ENCODE measurements at regions not wholly inside any gene's neighbourhood (a gene's known extent, or its start where the extent isn't known, plus 50 kb on each side); places are given as distances from the start of the nearest gene placed in this dataset.

GRCh38 chr13:88752041-88752440, 1080.9 kb downstream of the SLITRK5 start:
- no peak for DNase-seq
- Histone ChIP-seq H3K4me3 (no peak overlapping the region), H3K4me1 (no peaks in the 10 kb centered on the region), H3K9me3 (no peaks in the 10 kb centered on the region), H3K27me3 (no peaks in the 10 kb centered on the region), H3K27ac (no peak overlapping the region), H3K36me3 (no peaks in the 10 kb centered on the region)
- 59 to 66% methylated on average over 1 of the region's 1 CpG for WGBS, 2 donors
- ATAC-seq, result no peak
- no peak for TF ChIP-seq CTCF (IDR thresholded peaks at IDR 0.05)
- intact Hi-C loops (cut with DNase I), result no loop called here

- DNase-seq (no peak), ATAC-seq (no peak)
- H3K36me3 ChIP-seq, result no peaks in the 10 kb centered on the region
- 51 to 71% methylated on average over 1 of the region's 1 CpG for WGBS, 2 donors
- intact Hi-C loops (cut with DNase I), result no loop called here
- no peaks in the 10 kb centered on the region for H3K4me1 ChIP-seq
- no peak overlapping the region for H3K4me3 ChIP-seq
- TF ChIP-seq CTCF (IDR thresholded peaks at IDR 0.05), result no peak
- H3K27me3 ChIP-seq, result no peaks in the 10 kb centered on the region
- H3K27ac ChIP-seq, result no peak overlapping the region
- peaks cover 0 to 5% (median 0%) of the 10 kb centered on the region in 11 donors for H3K9me3 ChIP-seq
Measured at GRCh38 chr13:88754141-88754540, 1083.0 kb downstream of the SLITRK5 start.

GRCh38 chr13:88761145-88761544, 1090.0 kb downstream of the SLITRK5 start:
- Histone ChIP-seq H3K36me3 (no peaks in the 10 kb centered on the region), H3K27ac (no peak overlapping the region), H3K4me1 (no peaks in the 10 kb centered on the region), H3K9me3 (peaks cover 0 to 11% (median 0%) of the 10 kb centered on the region in 11 donors), H3K27me3 (no peaks in the 10 kb centered on the region), H3K4me3 (no peak overlapping the region)
- 73 to 80% methylated on average over 4 of the region's 4 CpGs for WGBS, 2 donors
- TF ChIP-seq CTCF (IDR thresholded peaks at IDR 0.05), result no peak
- no peak for DNase-seq
- no peak for ATAC-seq
- intact Hi-C loops (cut with DNase I), result no loop called here

- no peak overlapping the region for H3K4me3 ChIP-seq
- no peak for TF ChIP-seq CTCF (IDR thresholded peaks at IDR 0.05)
- ATAC-seq (no peak), DNase-seq (no peak)
- 35 to 37% methylated on average over 3 of the region's 3 CpGs for WGBS, 2 donors
- H3K27ac ChIP-seq, result no peak overlapping the region
- H3K9me3 ChIP-seq, result peaks cover 0 to 5% (median 0%) of the 10 kb centered on the region in 11 donors
- no peaks in the 10 kb centered on the region for H3K4me1 ChIP-seq
- no peaks in the 10 kb centered on the region for H3K36me3 ChIP-seq
- intact Hi-C loops (cut with DNase I), result no loop called here
- no peaks in the 10 kb centered on the region for H3K27me3 ChIP-seq
Measured at GRCh38 chr13:88764103-88764502, 1092.9 kb downstream of the SLITRK5 start.

GRCh38 chr13:88800505-88800904, 1129.3 kb downstream of the SLITRK5 start:
- Histone ChIP-seq H3K36me3 (no peaks in the 10 kb centered on the region), H3K9me3 (no peaks in the 10 kb centered on the region), H3K27me3 (no peaks in the 10 kb centered on the region), H3K4me1 (no peaks in the 10 kb centered on the region), H3K27ac (no peak overlapping the region), H3K4me3 (no peak overlapping the region)
- 49 to 57% methylated on average over 1 of the region's 1 CpG for WGBS, 2 donors
- no peak for DNase-seq
- intact Hi-C loops (cut with DNase I), result no loop called here
- ATAC-seq, result no peak
- no peak for TF ChIP-seq CTCF (IDR thresholded peaks at IDR 0.05)

Data from heart right ventricle (tissue), 16 donors.